ENCODE measurements at regions not wholly inside any gene's neighbourhood (a gene's known extent, or its start where the extent isn't known, plus 50 kb on each side); places are given as distances from the start of the nearest gene placed in this dataset.
"Not testable (repeated sequence)": the region's sequence is repeated elsewhere in the genome, so short reads cannot be mapped to it uniquely, and the experiment has no call there.

DNA sequence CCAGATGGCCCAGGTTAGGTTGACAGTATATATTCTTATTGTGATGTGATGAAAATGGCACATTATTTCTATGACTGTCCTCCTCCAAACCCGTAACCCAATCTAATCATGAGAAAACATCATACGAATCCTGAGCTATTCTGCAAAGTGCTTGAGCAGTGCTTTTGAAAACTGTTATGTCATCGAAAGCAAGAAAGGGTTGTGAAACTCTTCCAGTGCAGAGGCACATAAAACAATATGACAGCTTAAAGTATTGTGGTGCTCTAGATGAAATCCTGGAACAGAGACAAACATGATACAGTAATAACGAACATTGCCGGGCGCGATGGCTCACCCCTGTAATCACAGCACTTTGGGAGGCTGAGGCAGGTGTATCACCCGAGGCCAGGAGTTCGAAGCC lies 1648.0 kb downstream of the STIM2 start:
- no peak for DNase-seq

DNA sequence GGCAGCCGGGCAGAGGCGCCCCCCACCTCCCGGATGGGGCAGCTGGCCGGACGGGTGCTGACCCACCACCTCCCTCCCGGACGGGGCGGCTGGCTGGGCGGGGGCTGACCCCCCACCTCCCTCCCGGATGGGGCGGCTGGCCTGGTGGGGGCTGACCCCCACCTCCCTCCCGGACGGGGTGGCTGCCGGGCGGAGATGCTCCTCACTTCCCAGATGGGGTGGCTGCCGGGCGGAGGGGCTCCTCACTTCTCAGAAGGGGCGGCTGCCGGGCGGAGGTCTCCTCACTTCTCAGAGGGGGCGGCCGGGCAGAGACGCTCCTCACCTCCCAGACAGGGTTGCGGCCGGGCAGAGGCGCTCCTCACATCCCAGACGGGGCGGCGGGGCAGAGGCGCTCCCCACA lies 1654.1 kb downstream of the STIM2 start:
- not testable (repeated sequence) for DNase-seq

DNA sequence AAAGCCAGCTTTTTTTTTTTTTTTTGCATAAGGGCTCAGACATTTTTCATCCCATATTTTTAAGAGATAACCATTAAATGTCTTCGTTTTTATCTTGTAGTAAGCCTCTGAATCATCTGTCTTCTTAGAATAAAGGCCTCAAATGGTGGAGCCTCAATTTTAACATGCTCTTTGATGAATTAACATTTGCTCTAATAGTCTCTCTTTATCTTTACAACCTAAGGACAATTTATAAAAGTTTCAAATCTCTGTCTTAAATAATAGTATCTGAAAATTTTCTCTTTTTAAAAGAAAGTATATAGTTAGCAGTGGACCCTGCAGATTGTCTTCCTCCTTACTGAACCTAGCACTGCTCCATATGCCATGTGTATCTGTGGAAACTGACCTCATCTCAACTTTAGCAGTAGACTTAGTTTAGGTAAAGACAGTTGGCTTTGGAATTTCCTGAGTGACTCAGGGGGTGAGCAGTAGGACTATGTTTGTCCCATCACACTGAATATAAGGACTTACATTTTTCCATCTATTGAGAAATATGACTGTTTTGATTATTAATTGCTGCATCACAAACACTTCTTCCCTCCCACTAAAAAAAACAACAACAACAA lies 1658.0 kb downstream of the STIM2 start:
- peak; percentile 42 for DNase-seq

DNA sequence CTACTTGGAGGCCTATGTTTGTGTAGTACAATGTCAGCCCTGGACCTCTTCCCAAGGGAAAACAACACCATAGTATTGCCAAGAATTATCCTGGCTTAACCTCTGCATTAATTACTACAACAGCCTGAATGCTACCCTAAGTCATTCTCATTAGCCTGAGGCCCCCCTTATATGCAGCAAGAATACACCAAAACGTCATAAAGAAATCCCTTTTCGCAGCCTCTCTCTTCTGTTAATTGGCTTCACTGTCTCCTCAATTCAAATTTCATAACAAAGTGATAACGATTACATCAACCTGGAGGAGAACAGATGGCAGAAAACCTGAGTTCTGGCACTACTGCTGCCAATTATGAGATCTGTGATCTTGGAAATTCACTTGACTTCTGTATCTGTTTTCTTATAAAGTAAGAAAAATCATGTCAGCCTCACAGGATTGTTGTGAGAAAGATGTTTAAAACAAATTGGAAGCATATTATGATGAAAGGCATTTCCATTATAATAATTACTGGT lies 1663.1 kb downstream of the STIM2 start:
- no peak for DNase-seq

DNA sequence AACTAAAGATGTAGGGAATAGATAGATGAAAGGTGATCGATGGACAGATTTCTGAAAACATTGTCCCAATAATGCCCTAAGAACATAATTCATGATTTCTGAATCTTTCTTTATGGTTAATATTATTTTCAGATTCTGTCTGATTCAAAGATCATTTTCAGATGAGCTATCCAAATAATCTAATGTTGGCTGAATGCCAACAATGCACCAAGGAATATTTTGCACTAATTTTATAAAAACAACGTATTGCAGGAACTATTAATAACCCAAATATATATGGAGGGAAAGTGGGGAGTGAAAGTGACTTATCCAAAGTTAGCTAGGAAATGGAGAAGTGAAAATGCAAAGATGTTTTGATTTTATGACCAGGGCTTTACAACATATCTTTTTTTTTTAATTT lies 1675.5 kb downstream of the STIM2 start:
- DNase-seq = no peak

DNA sequence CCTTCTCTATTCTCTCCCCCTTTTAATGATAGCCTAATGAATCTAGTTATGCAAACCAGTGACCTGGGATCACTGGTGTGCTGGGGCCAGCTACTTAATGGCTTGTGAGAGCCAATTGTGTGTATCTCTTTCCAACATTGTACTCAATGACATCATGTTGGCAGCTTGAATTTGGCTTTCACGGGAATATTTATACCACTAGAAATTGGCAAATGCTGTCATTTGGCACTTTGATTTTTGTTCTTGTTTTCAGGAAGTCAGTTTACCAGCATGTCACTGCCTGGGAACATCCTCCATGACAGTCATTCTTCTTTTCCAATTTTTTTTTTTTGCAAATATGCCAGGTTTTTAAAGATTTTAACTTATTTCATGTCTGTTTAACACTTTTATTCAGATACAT lies 1685.3 kb downstream of the STIM2 start:
- no peak for DNase-seq

DNA sequence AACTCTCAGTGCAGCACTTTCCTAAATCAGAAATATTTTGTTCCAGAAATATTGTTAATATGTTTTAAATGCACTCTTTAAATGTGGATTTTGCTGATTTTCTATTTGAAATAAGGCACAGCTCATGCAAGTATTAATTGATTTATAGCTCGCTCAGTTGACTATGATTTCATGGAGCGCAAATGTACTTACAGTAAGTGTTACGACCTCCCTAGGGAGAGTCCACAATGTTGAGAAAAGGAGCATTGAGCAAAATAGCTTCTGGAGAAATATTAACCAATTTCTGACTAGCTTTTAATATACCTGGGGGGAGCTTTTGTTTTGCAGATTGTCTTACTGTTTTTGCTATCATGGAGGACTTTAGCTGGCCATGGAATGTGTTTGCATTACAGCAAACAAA lies 1687.5 kb downstream of the STIM2 start:
- no peak for DNase-seq

DNA sequence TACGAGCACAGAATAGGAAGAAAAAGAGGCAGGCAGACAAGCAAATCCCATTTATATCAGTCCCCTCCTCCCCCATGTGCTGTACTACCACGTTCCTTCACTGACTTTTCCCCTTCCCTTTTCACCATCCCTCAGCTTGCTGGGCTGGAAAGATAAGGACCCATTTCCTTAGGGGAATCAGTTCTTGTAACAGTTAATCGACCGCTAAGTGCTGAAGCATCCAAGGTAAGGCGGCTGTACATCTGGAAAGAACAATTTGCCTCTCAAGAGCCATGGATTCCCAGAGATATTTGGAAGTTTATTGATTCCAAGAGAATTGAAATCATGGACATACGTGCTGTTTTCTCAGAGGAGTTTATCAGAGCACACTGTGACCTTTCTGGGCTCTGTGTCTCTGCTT lies 1688.0 kb downstream of the STIM2 start:
- no peak for DNase-seq

DNA sequence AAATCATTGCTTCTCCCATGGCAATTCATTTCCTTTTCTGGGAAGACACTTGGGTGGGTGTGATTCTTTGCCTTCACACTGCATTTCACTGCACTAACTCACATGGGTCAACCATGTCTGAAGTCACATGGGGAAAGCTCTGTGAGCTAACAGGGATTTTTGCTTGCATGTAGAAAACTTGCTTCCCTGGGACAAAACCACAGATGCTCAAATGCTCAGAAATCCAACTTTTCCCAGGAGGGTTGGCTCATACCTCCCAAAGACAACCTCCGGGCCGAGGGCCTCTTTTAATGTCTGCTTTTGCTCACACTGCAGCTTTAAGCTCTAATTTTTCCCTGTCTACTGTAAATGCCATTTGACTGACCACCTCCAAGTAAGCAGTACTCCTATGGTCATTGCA lies 1695.2 kb downstream of the STIM2 start:
- DNase-seq = peak; percentile 69

DNA sequence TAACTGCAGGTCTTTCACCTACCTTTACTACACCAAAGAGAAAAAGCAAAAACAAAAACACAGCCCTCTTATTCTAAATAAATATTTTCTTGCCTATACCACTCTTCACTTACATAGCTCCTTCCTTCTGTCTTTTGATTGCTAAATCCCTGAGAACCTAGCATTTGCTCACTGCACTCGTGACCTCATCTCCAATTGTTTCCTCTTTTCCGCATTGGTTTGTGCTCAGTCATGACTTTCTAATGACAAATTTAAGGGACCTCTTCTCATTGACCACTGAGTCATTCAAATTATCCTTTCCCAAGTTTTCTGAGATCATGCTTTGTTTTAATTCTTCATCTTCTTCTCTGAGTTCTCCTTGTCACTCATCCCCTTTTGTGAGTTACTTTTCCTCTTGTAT lies 1697.1 kb downstream of the STIM2 start:
- peak; percentile 30 for DNase-seq

DNA sequence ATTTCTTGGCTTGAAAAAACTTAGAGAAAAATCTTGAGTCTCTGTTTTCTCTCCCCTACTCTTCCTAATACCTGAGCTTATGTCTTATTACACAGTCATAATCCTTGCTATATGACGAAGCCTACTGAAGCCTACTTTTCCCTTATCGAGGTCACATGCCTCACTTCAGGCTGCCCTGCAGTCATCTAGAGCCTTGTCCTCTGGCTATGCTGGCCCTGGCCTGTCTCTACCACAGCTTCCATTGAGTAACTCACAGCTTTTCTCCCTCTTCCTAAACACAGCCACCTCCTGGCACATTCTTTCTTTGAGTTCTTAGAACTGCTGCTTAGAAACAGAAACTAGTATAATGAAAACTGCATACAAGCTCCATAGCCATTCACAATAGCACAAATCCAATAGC lies 1698.3 kb downstream of the STIM2 start:
- no peak for DNase-seq

DNA sequence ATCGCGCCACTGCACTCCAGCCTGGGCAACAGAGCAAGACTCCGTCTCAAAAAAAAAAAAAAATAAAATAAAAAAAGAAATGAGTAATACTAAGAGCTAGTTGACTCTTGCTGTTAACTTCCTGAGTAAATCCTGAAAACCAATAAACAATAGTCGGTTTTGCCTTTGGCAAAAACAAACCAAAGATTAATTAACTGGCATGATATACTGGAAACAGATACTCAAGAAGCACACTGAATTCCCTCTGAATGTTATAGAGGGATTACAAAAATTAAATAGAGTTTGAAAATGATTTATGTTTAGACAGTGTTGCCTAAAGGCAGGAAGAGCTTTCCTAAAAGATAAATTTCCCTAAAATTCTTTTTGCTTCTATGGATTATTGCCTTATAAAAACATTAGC lies 1702.3 kb downstream of the STIM2 start:
- no peak for DNase-seq

DNA sequence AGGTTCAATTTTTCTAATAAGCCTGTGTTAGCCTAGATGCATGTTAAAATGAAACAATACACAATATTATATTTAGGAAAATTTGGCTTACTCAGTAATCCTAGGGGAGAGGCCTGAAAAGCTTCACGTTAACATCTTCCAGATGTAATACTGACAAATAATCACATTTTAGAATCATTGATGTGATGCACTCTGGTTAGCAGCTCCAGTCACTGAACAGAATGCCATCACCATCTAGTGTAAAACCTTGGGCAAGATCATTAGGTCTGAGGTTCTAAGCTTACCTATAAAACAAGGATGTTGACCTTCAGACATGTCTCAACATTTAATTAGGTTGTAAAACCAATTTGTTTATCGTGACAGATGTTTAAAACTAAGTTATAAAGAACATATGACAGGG lies 1704.8 kb downstream of the STIM2 start:
- peak; percentile 2 for DNase-seq

DNA sequence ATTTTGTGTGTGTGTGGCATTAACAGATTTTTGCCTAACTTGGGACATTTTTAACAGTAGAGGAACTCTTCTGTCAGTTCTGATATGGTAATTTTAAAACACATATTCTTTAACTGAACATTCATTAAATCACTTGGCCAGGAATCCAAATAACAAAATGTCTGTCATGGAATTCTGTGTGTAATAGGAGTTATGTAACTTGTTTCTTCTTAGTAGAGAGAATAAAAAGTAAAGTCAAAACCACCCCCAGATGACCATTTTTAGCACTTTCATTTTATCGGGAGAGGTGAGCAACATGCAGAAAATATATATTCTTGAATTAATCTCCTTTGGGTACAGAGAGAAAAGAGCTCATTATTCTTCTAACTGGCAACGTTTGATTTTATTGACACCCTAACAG lies 1740.3 kb downstream of the STIM2 start:
- DNase-seq = no peak

DNA sequence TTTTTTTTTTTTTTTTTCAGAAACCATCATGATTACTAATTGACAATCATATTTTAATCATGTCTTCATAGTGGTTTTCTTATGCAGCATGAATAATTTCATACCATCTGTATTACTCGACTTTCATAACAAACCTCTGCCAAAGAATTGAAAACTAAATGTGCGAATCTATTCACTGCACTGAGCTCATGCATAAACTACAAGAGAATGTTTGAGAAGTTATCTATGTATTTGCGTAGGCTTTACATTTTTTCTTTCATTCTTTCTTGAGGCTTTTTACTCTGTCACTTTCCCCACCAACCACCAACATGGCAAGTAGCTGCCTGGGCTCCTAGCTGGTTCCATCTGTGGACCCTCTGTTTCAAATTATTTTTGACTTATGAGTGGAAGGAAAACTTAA lies 1761.0 kb downstream of the STIM2 start:
- DNase-seq = peak; percentile 60

DNA sequence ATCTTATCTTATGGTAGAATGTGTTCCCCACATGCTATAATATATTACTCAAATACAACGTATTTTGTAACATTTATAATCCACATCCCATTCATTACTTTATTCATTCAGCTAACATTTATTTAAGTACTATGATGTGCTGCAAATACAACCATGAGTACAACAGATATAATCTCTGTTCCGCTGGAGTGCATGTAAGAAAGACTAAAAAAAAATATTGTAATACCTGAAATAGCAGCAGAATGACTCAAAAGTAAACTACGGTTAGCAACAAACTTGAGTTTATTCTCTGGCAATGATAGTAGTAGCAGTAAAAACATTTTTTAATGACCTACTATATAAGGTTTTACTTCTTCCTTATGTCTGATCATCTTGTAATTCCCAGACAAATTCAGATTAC lies 1776.3 kb downstream of the STIM2 start:
- no peak for DNase-seq

DNA sequence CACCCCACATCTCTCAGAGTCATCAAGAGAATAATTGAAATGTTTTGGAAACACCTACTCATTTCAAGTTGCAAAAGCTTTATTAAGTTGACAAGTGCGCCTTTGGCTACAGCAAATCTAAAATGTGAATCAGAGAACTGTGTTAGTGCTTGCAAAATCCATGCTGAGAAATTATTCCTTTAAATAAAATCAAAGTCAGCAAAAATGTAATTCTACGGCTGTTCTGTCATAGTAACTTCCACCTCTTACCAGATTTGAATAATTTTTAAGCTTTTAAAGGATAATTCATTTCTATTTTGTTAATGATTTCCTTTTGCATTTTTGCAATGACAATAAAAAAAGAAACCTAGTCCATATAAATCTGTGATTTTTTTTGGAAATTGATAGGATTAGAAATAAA lies 1779.1 kb downstream of the STIM2 start:
- no peak for DNase-seq

DNA sequence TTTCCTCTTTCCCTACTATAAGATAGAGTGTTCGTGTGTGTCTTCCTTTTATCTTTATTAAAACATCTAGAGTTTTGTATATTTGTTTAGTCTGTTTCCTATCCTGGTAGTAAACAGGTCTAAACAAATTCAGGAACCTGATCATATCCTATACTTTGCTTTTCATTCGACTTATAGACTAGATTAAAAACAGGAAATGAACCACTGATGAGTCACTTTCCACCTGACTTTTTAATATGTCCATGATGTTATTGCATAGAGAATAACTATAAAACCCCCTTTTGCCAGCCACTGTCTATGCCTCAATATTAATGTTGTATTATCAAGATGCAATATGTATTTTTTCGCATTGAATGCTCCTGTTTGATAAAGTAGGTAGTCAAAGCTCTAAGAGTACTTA lies 1794.0 kb downstream of the STIM2 start:
- DNase-seq = no peak

DNA sequence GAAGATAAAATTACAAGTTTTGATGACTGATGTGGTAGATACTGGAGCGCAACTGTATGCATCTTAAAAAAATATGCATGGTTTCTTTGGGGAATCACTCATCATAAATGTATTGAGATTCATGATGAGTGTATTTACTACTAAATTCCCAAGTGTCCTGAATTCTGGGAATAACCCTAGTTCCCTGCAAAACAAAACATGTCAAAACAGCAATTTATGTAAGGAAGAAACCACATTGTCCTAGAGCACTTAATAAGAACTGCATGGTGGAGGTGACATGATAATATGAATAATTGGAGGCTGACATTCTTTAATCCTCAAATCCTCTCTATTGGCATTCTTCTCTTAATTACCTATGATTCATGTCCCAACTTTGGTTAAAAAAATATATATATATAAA lies 1804.7 kb downstream of the STIM2 start:
- DNase-seq = peak; percentile 65

DNA sequence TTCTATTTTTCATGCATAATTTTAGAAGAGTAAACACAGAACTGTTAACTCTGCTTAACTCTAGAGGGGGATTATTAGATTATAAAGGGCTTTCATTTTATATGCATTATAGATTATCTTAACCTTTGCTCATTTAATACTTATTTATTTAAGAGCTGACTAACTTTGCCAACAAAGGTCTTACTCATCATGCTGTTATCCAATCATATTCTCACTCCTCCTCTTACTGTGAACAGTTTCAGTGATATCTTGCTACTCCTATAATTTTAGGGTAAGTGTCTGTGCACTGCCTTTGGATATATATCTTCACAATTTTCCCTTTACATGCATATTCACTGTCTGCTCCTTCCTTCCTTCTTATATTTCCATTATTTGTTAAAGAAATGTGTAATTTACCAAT lies 1814.9 kb downstream of the STIM2 start:
- no peak for DNase-seq

DNA sequence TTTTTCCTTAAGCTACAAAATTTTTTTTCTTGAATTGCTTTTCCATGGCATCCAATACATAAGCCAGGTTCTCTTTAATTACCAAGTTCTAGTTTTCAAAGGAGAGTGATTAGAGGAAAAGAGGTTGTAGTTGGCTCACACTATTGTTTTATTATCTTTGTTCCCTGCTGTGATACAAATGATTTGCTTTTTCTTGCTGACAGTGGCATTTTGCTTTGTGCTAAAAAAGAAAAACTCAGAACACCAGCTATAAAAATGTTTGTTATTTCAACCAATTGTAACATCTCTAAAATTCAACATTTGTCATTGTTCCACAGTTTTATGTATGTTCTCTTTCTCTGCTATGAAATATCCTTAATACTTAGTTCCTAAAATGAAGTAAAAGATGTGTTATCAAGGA lies 1817.2 kb downstream of the STIM2 start:
- DNase-seq = no peak

DNA sequence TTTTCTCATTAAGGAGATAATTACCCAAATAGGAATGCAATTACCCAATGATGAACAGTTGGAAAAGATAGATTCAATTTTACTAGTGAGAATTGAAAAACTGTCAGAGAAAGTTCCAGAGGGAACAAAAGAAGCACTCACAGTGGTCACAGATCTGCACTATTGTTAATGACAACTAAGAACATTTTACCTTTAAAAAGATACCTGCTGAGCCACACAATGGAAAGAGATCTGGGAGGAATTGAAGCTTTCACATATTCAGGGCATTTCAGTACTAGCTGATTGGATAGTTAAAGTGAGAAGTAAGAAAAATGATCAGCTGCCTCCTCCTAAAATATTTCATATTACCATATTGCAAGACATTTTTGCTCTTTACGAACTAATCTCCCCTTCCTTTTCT lies 1822.2 kb downstream of the STIM2 start:
- DNase-seq = no peak

DNA sequence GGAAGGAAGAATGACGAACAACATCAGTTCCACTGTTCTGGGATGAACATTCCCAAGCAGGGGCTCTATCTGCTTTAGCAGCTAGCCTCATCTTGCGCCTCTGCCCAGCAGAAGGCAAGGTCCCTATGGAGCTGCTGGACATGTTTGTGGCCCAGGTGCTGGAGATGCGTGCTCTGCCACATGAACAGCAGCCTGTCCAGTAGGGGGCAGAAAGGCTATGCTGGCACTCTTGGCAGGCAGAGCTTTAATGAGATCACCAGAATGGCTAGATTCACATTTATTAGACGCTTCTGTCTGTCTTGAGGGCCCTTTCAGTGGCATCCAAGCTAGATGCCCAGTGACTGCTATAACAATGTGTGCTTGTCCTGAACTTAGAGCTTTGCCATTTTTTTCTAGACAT lies 1826.0 kb downstream of the STIM2 start:
- peak; percentile 2 for DNase-seq

DNA sequence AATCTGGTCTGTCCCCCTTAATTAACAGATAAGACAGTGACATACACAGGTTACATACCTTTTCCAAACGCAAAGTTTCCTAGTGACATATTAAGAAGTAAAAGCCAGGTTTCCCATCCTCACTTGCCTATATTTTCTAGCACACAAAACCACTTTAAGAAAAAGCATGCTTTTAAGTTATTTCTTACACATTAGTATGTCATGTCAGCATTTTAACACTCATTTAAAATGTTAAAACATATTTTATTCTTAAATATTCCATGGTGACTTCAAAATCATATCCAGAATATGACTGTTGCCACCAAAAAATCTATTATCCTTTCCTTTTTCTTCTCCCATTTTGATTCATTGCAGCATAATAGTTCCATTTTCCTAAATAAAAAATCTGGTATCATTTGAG lies 1830.2 kb downstream of the STIM2 start:
- DNase-seq = no peak

DNA sequence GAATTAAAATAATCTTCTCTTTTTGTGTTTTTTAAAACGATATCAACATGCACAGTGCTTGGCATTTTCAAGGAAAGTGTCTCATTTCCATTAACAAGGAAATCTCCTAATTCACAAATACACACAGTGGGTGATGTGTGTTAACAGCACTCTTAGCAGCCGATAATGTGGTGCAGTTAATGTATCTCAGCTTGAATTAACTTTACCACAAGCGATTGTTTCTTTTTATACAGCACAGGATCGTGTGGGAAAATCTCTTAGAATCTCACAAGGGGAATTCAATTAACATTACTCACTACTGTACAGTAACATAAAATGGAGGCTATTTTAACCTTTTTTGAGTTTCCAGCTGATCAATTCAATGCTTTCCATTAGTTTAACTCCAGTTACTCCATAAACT lies 1841.9 kb downstream of the STIM2 start:
- no peak for DNase-seq
